Activated naive CD8-positive, alpha-beta T cell treated with anti-CD3 and anti-CD28 coated beads, Interleukin-2, amount 50 U/mL, for 16 hours (primary cell): ENCODE measurements at regions not wholly inside any gene's neighbourhood (a gene's known extent, or its start where the extent isn't known, plus 50 kb on each side); places are given as distances from the start of the nearest gene placed in this dataset.

Source experiments
- DNase-seq: peaks from one replicate; pipeline ENCODE4 v3.0.0-alpha.2; 2020; ENCODE audit warnings: low read depth, low spot score

DNA sequence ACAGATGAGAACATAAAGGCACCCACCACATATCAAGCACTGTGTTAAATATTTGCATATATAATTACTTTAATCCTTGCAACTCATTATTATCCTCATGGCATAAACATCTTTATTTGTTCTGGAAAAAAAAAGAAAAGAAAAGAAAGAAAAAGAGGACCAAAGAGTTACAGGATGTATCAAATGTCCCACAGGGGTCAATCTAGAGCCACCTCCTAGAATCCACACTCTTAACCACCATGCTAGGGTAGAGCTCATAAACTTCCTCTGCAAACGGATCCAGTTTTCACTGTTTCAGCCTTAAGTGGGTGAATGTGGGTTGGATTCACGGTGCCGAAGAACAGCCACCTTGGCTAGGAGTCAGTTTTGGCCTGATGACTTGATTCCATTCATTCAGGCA, 171.1 kb upstream of the PPARGC1A start:
- DNase-seq: no peak

DNA sequence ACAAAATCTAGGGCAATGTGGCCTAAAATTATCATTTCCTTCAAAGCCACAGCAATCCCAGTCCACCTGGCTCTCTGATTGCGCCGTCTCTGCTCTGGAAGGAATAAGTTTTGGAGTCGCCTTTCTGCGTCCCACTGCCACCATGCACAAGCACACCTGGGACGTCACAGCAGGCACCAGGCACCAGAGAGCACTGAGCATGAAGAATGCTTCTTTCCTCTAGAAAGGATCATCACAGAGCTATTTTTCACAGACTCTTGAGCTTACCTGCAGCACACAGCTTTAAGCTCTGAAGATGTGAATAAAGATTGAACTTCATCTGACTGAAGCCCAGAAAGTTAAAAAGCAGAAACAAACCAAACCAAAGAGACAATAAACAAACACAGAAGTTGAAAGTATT, 170.0 kb upstream of the PPARGC1A start:
- no peak for DNase-seq

DNA sequence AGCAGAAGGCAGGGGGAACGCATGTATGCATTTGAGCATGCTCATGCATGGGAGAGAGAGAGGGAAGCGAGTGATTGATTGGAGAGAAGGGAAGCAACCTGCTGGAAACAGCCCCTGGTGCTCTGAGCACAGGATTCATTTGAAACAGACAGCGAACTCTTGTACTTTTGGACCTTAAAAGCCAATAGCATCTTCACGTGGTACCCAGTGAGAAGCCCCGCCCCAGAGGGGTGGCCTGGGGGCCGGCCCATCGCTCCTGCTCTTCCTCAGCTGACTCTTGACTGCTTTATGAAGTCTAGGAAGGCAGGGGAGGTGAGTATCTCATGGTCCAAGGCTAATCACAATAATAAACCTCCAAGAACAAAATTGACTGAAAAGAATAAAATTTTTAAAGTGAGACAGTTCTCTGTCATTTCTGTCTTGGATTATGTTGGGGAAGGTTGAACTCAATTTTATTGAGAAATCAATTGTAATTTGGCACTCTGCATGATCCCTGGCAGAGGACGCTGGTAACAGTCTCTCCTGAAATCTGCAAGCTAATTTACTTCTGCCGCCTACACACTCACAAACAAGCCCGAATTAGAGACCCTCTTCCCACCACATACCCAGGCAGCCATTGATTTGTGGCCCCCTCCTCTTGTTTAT, 168.2 kb upstream of the PPARGC1A start:
- no peak for DNase-seq

DNA sequence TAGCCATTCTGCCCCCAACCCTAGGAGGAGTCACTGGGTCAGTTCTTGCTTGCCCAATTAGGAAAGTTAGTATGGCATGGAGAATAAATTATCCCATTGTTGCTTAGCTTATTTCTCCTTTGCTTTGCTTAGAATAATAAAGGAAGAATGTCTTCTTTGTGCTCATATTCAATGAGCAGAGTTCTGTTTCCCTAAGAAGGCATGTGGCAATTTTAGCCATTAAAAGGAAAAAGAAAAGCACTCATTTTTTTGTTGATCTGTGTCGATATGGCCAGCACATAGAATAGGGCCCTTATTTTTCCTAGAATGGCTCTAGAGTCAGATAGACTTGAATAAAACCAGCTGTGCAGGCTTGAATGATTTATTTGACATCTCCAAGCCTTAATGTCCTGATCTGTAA, 166.4 kb upstream of the PPARGC1A start:
- DNase-seq: no peak

DNA sequence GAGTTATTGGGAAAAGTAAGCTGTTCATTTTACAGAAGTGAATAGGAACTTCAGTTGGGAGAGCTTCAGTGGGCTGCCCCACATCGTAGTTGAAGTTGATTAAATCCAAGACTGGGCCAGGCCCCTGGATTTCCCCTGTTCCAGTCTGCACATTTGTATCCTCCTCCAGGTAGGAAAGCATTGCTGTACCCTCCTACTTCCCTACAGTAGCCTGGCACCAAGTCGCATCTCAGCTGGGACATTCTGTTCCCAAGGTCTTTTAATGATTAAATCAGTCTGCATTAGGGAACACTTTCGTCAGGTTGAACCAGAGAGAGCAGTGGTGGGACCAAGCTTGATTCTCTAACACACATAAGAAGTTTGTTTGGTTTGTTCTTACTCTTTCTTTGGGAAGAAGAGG, 165.8 kb upstream of the PPARGC1A start:
- DNase-seq: no peak

DNA sequence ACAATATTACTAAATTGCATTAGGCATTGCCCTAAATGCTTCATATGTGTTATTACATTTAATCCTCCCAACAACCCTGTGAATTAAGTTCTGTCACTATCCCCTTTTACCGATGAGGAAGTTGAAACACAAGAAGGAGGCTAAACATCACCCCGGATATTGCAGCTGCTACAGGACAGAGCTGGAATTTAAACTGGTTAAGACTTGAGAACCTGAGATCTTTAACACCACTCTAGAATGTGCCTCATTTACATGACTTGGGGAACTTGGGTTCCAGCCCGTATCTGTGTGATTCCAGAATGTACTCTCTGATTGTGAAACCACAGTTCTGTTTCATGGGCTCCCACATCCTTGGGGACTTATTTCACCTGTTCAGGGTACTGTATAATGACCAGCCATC, 165.1 kb upstream of the PPARGC1A start:
- no peak for DNase-seq

DNA sequence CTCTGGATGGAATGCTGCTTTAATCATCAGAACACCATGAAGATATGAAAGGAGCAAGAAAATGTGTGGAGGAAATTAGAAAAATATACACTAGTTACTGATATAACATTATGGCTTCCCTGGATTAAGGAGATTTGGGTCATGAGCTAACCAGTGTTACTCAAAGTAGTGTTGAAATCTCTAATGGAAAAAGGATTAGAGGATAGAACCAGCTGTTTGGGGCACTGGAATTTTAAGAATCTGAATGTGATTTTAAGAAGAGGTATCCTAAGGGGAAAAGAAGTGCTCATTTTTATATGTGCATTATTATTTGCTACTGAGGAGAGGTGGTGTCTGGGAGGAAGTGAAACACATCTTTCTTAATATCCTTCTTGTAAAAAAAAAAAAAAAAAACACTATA, 164.1 kb upstream of the PPARGC1A start:
- no peak for DNase-seq

DNA sequence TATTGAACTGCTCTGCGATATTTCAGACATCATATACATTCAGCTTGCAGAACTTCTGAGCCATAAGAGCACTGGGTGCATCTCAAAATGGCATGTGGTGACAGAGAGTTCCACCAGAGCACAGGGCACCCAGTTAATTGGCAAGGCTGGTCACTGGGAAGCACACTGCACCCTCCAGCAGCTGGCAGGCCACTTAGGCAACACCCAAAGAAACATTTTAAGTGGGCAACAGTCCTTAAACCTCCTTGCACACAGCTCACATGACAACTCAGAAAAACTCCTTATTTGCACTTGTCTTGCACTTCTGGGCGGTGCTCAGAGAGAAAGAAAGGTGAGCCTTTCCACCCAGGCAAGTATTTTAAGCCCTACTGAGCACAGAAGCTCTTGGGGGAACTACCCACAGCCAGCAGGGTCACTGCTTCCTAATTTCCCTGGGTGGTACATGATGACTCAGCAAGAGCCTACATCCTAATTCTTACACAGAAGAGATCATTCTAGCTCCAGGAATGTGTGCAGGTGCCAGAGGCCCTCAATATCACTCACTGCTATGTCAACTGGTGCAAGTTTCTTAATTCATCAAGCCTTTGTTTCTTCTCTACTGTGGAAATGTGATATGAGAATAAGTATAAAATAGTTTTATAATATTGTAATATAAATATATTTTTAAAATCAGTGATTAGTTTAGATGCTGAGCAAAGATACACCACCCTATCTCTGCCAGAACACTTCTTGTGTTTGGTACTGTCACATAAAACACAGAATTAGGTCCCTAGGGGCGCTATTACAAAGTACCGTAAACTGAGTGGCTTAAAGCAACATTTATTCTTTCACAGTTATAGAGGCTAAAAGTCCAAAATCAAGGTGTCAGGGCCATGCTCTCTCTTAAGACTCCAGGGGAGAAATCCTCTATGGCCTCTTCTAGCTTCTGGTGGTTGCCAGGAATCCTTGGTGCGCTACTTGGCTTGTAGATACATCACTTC, 155.1 kb upstream of the PPARGC1A start:
- no peak for DNase-seq

DNA sequence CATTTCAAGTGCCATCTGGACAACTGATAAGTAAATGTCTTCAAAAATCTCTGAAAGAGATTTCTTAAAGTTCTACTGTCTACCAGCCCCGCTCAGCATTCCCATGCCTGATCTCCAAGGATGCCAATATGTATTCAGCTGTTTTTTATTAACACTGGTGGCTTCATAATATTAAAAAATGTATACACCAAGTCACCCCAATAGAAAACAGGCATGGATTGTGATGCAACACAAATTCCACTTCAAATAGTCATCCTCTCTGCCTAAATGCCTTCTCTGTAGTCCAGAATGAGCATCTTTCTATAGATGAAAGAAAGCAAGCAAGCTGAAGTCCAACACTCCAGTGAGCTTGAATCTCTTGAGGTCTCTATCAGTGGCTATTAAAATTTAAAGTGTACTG, 152.2 kb upstream of the PPARGC1A start:
- DNase-seq: no peak

DNA sequence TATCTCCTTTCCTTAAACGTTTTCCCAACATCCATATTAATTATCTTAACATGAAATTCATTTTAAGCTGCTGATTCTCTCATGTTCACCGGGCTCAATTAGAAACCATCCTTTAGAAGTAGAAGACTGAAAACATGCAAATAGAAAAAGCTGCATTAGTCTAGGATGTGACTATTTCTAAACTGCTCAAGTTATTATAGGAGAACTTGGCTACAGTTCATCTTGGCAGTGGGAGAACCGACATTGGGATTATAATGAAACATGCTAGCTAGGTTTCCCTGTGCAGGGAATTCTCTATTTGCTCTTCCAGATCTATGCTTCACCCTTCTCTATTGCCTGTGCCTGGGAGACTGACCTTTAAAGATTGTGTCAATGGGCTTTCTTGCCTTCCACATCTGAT, 151.0 kb upstream of the PPARGC1A start:
- DNase-seq: no peak

DNA sequence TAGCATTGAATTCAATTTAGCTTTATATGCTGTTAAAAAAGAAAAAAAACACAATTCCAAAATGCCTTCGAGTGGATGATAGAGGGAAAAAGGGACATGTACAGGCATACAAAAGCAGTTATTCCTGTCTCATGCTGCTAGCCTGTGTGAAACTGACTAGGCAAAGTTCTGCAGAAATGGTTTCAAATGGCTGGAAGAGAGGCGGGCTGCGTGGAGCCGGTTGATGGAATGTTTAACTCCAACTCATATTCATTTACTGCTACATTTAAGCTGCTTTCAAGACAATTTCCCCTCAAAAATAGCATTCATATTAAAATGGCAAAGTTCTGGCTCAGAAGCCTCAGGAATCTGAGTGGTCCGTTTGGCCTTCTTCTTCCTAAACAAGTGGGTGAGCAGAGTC, 143.8 kb upstream of the PPARGC1A start:
- no peak for DNase-seq

DNA sequence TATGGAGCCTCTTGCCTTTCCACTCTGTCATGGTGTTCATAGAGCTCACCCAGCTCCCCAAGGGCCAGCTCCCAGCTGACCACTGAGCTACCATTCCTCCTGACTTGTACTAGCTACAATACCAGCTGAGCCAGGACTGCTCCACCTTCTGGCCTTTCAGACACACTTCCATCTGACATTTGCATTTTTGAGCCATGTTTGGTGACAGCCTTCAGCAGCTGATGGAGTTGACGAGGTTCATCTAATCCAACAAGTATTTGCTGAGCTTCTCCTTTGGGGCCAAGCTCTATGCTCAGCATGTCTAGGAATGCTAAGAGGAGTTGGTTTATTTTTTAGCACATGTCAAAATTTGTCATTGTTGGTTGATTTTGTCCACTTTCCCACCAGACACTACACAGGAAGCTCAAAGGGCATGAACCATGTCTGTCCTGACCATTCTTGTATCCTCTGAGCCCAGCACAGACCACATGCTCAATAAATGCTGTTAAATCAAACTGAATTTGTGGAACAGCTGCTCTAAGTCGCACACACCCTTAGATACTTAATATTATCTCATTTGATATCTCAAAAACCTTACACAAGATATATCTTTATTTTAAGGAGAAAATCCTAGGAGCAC, 142.6 kb upstream of the PPARGC1A start:
- no peak for DNase-seq

DNA sequence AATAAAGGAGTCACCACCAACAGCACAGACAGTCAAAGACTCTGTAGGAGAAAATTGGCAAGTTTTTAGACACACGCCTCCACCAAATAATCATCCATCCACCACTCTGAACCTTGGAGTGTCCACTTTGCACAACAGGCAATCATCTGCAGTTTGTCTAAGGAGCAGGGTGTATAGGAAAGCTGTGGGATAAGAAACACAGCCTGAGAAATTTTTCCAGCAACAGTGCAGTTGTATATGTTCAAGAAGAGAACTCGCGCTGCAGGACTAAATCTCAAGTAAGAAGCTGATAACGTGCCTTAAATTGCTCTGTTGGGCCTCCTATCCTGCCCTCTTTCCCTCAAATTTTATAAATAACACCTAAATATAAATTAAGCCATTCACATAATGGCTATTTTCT, 136.7 kb upstream of the PPARGC1A start:
- DNase-seq: no peak

DNA sequence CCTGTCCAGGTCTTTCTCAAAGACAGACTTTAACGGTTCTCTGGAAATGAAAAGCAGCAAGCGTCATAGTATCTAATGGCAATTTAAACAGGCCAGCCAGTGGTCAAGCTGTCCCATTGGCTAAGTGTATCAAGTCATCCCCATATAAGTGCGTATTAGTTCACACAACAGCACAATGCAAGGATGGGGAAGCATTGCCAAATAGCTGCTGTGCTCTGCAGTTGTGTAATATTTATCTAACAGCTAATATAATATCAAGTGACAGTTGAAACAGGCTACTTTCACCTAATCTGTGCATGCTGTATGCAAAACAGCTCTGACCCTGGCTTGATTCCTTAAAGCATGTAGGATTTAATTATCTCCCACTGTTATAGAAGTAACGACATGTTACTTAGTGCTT, 134.8 kb upstream of the PPARGC1A start:
- DNase-seq: no peak

DNA sequence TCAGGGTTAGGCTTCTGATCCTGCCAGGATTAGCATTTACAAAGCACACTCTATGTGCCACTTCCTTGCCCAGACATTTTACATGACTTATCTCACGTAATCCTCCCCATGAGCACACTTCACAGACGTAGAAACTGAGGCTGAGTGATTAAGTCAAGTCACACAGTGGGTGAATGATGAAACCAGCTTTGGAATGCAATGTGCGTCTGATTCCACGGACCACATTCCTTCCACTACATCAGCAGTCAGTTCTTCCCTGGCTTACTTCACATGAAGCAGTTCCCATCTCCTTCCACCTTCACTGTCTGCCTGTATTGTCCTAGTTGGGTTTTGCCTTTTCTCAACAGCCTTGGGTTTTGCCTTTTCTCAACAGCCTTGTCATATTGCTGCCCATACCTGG, 134.3 kb upstream of the PPARGC1A start:
- DNase-seq: no peak

DNA sequence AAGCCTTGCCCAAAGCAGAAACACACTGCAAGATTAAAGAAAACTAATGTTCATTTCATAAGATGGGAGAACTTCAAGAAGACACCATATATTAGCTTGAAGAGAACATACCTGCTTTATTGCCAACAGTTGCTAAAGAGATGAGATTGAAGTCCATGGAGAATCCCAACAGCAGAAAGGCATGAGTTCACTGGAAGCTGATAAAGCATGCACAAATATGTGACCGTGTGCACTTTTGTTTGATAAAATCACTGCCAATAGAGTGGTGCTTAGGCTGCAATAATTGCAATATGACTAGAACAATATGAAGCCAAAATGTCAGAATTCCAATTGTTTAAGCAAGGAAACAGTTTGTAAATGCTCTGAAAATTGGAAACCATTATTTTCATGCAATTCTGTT, 125.9 kb upstream of the PPARGC1A start:
- no peak for DNase-seq

DNA sequence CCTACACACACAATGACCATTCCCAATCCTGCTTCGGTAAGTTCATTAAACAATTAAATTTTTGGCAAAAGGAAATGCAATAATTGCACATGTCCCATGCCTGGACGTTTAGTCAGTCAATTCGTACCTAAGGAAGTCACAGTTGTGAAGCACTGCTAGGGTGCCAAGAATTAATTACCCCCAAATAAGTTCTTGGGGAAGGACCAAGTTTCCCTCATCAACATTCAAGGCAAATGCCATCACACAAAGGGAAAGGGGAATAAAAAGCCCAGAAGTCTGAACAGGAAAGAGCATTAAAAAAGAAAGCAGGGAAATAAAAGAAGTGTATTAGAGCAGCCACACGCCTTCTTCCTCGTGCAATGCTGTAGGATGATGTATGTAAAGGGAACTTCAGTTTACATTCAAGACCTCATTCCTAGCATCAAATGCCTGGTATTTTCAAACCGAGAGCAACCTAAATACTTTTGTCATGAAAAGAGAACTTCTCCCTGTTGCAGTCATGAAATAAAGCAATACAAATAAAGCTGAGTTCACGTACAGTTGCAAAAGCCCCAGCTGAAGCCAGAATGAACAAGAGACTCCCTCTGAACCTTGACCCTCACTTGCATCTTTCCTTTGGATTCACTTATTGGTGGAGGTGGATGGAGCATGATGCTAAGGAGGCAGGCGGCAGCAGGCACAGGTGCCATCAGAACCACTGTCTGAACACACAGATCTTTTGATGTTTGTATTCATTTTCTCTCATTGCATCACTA, 124.0 kb upstream of the PPARGC1A start:
- no peak for DNase-seq

DNA sequence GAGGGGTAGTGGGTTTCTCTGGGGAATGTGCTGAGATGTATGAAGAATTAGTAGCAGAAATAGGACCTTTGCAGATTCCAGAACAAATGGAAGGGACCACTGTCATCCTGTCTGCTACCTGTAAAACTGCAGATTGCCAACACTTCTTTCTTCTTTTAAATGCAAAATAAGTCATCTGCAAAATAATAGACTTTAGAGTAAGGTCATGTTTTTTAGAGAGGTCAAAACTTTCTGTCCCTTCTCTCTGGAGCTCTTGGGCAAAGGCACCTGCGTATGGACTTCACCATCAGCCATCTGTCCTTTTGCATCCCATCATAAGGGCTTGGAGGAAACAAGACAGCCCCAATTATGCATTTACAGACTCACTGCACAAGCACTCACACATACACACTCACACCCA, 121.1 kb upstream of the PPARGC1A start:
- DNase-seq: no peak

DNA sequence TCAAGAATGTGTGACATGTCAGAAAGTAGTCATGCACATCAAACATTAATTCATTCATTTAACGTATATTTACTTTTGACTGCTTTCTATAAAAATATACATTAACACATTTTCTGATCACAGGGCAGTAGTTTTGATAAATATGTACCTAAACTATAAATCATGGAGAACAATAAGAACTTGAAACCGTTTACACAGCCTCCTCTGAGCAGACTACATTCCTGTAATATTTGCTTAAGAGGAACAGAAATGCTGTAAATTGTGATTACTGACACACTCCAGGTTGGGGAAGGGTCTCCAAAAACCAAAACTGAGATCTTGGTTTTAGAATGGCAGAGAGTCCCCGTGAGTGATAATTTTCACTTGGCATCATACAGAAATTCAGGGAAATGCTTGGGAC, 120.7 kb upstream of the PPARGC1A start:
- DNase-seq: no peak

DNA sequence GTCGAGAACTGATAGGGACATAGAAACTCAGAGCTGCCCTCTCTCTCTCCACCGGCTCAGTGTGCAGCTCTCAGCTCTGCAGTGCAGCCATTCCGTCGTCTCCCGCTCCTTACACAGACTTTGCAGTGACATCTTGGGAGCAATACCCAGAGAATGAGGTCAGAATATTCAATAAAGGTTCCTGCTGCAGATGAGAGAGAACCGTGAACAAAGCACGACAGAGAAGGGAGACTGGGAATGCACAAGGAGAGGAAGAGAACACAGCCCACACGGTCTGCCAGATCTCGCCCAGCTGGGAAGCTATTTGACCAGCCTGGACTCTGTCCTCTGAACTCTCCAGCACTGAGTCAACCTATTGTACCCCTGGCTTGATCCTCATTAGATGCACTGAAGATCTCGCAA, 118.0 kb upstream of the PPARGC1A start:
- DNase-seq: no peak

DNA sequence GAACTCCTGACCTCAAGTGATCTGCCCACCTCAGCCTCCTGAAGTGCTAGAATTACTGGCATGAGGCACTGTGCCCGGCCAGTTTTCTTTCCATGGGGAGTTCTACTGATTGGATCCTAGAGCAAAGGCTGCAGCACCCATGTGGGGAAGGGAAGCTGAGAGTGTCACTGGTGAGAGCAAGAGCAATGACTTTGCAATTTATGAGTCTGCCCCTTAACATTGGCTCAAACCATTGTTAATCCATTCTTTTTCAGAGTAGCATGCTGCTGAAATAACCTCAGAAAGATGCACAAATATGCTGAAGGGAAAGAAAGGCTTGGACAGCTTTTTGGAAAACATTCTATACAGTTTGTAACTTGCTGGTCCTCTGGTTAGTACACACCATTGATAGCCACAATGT, 116.4 kb upstream of the PPARGC1A start:
- DNase-seq: no peak

DNA sequence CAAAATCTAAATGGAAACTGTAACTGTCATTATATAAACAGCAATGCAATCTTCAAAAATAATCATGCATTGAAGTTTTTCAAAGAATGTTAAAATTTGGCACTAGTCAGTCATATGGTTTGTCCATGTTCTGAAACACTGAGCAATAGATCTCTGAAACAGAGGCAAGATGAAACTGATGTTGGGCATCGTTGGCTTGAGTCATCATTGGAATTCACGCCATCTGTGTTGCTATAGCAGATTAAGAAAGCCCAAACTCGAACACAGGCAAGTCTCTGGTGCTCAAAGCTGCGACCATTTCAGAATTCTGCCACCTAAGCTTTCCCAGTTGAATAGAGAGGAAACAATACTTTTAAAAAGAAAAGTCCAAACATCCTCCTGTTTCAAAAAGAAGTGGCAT, 114.1 kb upstream of the PPARGC1A start:
- DNase-seq: no peak
